ENCODE measurements at regions not wholly inside any gene's neighbourhood (a gene's known extent, or its start where the extent isn't known, plus 50 kb on each side); places are given as distances from the start of the nearest gene placed in this dataset.

- Histone ChIP-seq H3K4me3 (no peak overlapping the region), H3K27me3 (no peaks in the 10 kb centered on the region), H3K4me1 (ENCODE audit: low read depth) (no peaks in the 10 kb centered on the region), H3K9me3 (ENCODE audit: low read depth) (no peaks in the 10 kb centered on the region), H3K27ac (no peak overlapping the region), H3K36me3 (no peaks in the 10 kb centered on the region)
- TF ChIP-seq, protein P1, sequence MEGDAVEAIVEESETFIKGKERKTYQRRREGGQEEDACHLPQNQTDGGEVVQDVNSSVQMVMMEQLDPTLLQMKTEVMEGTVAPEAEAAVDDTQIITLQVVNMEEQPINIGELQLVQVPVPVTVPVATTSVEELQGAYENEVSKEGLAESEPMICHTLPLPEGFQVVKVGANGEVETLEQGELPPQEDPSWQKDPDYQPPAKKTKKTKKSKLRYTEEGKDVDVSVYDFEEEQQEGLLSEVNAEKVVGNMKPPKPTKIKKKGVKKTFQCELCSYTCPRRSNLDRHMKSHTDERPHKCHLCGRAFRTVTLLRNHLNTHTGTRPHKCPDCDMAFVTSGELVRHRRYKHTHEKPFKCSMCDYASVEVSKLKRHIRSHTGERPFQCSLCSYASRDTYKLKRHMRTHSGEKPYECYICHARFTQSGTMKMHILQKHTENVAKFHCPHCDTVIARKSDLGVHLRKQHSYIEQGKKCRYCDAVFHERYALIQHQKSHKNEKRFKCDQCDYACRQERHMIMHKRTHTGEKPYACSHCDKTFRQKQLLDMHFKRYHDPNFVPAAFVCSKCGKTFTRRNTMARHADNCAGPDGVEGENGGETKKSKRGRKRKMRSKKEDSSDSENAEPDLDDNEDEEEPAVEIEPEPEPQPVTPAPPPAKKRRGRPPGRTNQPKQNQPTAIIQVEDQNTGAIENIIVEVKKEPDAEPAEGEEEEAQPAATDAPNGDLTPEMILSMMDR (IDR thresholded peaks at IDR 0.05; ENCODE audit: low read depth, low read length), result no peak
- DNase-seq (ENCODE audit: low read depth in 1 of 2, low spot score in 1 of 2), result peak in 1 of 2 donors; percentile 23
Measured at GRCh38 chr2:180679693-180680092, 300.7 kb upstream of the UBE2E3 start.

DNA sequence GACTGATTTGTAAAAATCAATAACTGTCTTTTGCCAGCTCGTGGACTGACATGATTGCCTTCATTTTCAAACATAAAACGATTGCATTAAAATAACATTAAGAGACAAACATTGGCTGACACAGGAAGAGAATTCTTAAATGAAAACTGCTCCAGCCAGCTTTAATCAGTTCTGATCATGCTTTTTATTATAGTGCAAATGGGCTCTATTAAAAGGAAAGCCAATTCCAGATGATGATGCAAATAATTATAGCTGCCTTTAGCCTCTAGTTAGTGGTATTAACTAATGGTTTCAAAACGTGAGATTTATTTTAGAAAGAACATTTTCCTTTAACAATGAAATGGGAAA is 301.8 kb upstream of the UBE2E3 start:
- no peaks in the 10 kb centered on the region for H3K9me3 ChIP-seq (ENCODE audit: low read depth)

DNA sequence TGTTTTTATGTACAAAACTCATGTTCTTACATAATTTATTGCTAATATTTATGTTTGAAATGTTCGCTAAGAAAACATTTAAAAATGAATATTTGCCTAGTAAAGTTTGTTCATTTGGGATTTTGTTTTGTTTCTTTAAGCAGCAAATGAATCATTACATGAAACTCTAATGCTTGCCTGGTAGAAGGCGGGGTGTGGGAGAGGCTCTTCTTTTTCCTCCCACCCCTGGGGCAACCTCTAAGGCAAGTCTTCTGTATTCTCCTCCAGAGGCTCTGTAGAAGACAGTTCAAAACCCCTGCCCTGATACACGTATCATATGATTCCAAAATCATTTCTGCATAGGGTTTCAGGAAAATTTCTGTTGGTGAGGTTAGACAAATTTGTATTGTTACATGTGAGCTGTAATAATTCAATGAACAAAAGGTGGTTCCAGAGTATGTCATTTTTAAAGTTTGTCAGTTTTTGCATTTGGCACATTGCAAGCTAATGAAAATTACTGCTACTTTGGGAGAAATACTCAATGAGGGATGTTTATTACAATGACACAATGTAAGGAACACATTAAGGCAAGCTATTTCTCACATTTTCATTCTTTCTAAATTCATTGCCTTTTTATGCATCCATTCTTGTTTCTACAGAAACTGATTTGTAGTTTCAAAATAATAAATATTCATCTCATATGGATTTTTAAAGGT is 302.3 kb upstream of the UBE2E3 start:
- Histone ChIP-seq H3K27ac (no peak overlapping the region), H3K36me3 (no peaks in the 10 kb centered on the region), H3K4me1 (ENCODE audit: low read depth) (no peaks in the 10 kb centered on the region), H3K27me3 (no peaks in the 10 kb centered on the region), H3K9me3 (ENCODE audit: low read depth) (no peaks in the 10 kb centered on the region), H3K4me3 (no peak overlapping the region)
- TF ChIP-seq, protein P1 (IDR thresholded peaks at IDR 0.05; ENCODE audit: low read depth, low read length), result no peak
- DNase-seq (ENCODE audit: low read depth in 1 of 2, low spot score in 1 of 2), result no peak

More for the DNA sequence above, 301.8 kb upstream of the UBE2E3 start:
- Histone ChIP-seq H3K27me3 (no peaks in the 10 kb centered on the region), H3K4me1 (ENCODE audit: low read depth) (no peaks in the 10 kb centered on the region), H3K4me3 (no peak overlapping the region), H3K36me3 (no peaks in the 10 kb centered on the region), H3K27ac (no peak overlapping the region)
- TF ChIP-seq, protein P1 (IDR thresholded peaks at IDR 0.05; ENCODE audit: low read depth, low read length), result no peak
- no peak for DNase-seq (ENCODE audit: low read depth in 1 of 2, low spot score in 1 of 2)

- no peaks in the 10 kb centered on the region for H3K27me3 ChIP-seq
- H3K4me1 ChIP-seq (ENCODE audit: low read depth), result no peaks in the 10 kb centered on the region
- DNase-seq (ENCODE audit: low read depth in 1 of 2, low spot score in 1 of 2), result no peak
- H3K4me3 ChIP-seq, result no peak overlapping the region
- H3K9me3 ChIP-seq (ENCODE audit: low read depth), result no peaks in the 10 kb centered on the region
- no peak overlapping the region for H3K27ac ChIP-seq
- H3K36me3 ChIP-seq, result no peaks in the 10 kb centered on the region
- TF ChIP-seq, protein P1 (IDR thresholded peaks at IDR 0.05; ENCODE audit: low read depth, low read length), result no peak
Measured at GRCh38 chr2:180677200-180677599, 303.2 kb upstream of the UBE2E3 start.

DNA sequence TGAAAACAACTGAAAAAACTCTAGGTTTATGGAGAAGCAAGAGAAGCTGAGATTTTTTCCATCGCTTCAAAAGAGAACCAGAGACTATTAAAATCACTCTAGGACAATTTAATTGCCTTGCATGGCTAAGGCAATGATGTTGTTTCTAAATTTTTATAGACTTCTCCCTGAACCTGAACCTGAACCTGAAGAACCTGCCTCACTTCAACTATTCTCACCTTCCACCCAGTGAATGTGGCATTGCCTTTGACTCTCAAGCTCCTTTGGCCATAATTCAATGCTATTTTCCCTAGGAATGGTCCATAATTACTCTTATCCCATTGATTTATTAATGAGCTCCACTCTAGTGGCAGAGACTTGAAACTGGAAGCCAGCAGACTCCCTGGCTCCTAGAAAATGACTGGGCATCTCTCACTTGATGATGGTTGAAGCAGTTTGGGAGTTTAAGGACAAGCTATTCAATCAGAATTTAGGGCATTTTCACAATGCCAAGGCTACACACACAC is 303.8 kb upstream of the UBE2E3 start:
- no peaks in the 10 kb centered on the region for H3K9me3 ChIP-seq (ENCODE audit: low read depth)
- no peak overlapping the region for H3K4me3 ChIP-seq
- TF ChIP-seq, protein P1 (IDR thresholded peaks at IDR 0.05; ENCODE audit: low read depth, low read length), result no peak
- no peaks in the 10 kb centered on the region for H3K4me1 ChIP-seq (ENCODE audit: low read depth)
- no peaks in the 10 kb centered on the region for H3K27me3 ChIP-seq
- H3K27ac ChIP-seq, result no peak overlapping the region
- DNase-seq (ENCODE audit: low read depth in 1 of 2, low spot score in 1 of 2), result no peak
- H3K36me3 ChIP-seq, result no peaks in the 10 kb centered on the region
